GM18867 (cell line): ENCODE measurements at regions not wholly inside any gene's neighbourhood (a gene's known extent, or its start where the extent isn't known, plus 50 kb on each side); places are given as distances from the start of the nearest gene placed in this dataset.
"Not testable (repeated sequence)": the region's sequence is repeated elsewhere in the genome, so short reads cannot be mapped to it uniquely, and the experiment has no call there.

Experiments
- ATAC-seq: cut with Tn5 transposase; IDR thresholded peaks from one replicate; pipeline ENCODE4 v1.9.1; 2021; ENCODE audit warnings: mild to moderate bottlenecking, moderate library complexity; ENCODE audit not compliant: unreplicated experiment

DNA sequence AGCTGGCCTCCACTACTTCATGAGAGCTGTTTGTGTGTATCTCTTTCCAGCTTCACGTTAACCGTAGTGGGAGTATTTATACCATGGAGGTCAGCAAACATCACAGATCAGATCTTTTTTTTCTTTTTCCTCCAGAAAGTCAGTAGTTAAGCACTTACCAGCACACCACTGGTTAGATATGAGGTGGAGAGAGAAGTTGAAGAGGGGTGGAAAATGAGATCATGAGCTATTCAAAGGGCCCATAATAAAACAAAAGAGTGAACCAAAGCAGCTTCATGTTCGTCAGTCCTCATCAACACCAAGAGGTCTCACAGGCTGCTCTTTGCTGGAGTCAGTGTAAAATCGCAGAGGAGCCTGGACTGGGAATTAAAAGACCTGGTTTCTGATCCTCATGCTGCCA is 125.1 kb upstream of the SGK1 start:
- ATAC-seq = no peak

DNA sequence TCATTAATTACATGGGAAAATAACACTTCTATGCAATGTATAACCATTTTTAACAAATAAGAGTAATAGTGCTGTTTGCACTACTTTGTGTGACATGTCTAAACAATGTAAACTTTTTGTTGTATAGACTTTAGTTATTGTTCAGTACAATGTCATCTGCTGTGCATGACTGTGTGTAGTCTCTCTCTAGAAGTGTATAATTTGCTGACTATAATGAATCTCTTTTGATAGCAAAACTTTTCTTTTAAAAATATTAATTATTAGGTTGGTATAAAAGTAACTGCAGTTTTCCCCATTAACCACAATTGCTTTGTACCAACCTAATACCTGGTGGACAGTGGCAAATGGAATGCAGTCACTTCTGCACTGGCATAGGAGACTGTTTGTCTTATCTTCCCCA is 124.2 kb upstream of the SGK1 start:
- ATAC-seq = no peak

DNA sequence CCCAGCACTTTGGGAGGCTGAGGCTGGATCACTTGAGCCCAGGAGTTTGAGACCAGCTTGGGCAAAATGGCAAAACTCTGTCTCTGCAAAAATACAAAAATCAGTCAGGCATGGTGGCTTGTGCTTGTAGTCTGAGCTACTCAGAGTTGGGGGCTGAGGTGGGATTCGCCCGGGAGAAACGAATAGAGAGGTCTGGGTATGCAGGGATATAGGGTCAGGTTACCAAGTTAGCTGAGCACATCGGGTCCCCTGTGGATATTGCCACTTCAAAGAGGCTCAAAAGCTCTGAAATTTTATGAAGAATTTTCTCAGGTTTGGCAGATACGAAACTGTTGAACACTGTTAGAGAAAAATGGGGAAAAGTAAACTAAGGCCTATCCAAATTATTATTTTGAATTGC is 120.9 kb upstream of the SGK1 start:
- ATAC-seq = no peak

- ATAC-seq = peak; percentile 43
Measured at GRCh38 chr6:134437376-134437775, 119.5 kb upstream of the SGK1 start.

- ATAC-seq = peak; percentile 29
Measured at GRCh38 chr6:134436950-134437349, 119.0 kb upstream of the SGK1 start.

DNA sequence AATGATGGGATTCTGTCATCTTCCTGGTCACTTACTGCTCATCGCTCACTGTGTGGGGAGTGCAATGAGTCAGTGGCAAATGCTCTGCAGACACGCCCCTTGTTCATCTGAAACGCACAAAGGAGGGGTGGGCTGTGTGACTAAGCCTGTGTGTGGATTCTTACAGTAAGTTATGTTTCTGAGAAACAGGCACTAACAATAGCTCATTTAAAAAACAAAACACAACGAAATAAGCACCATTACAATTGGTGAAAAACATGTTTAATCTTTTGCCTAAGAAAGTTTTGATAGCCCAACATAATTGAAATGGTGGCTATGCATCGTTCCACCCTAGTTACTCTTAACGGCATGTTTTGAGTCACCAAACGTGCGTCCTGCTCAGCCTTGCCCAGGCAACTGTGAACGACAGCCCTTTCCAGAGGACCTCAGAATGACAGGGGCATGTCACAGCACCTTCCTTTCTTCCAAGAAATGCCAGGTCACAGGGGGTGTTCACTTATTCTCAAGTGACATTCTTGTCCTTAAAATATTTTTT is 118.4 kb upstream of the SGK1 start:
- ATAC-seq = peak; percentile 87

GRCh38 chr6:134435814-134436280 is 117.9 kb upstream of the SGK1 start:
- ATAC-seq = no peak

GRCh38 chr6:134434019-134434942 is 116.4 kb upstream of the SGK1 start:
- ATAC-seq = no peak

DNA sequence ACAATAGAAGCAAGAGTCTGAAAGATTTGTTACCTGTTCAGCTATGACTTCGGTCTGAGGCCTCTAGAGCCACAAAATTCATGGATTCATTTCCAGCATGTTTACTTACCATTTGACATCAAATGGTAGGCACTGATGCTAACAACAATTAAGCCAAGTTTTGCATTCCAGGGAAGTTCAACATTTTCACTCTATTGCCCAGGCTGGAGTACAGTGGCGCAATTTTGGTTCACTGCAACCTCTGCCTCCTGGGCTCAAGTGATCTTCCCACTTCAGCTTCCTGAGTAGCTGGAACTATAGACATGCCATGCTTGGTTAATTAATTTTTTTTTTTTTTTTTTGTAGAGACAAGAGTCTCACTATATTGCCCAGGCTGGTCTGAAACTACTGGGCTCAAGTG is 114.1 kb upstream of the SGK1 start:
- ATAC-seq = no peak

DNA sequence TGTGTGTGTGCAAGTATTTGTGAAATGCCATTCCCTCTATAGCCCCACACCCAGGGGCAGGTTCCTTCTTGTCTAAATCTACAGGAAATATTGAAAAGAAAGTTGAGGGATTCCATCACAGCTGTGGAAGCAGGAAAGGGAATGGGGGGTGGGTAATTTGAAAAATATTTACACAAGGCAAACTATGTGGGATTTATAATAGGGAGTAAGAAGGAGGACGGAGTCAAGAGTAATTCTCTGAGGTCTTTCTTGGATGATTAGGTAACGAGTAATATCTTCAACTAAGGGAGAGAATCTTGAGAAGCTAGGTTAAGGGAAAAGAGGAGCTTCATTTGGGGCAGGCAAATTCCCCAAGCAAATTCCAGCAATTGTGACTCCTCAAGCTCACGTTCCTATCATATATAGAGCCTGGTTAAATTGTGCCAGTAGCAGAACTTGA is 113.5 kb upstream of the SGK1 start:
- no peak for ATAC-seq

DNA sequence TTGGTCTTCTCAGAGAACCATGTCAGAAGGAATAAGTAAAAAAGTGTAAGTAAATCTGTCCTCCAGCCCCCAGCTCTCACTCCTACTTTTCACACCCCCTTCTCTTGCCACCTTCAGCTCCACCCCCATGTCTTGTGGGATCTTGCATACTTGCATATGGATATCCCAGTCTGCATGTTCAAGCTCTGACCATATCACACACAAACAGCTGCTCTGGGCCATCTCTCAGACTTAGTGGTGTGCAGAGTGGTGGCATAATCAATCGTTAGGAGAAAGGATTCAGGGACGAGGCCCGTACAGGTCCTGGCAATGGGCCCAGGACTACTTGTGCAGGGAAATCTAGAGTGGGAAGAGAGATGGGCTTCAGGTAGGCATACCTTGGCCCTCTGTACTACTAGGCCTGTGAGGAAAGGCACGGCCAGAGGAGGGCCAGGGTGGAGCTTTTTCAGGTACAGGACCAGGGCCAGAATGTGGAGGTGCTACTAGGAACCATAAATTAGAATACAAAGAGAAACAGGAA is 112.0 kb upstream of the SGK1 start:
- no peak for ATAC-seq

DNA sequence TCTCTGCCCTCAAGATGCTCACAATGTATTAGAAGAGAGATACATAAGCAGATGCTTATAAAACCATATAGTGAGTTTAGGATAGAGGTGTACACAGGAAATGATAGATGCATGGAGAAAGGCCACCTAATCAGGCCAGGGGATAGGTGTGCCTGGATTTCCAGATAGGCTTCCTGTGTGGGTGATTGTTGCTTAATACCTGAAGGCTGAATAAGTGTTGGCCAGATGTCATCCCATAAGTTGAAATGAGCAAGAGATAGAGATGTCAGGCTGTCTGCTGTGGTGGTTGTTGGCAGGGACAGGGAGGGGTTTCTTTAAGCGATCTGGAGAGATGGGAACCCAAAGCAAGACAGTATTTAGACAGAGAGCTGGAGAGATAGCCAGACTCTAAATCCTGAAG is 109.8 kb upstream of the SGK1 start:
- no peak for ATAC-seq

DNA sequence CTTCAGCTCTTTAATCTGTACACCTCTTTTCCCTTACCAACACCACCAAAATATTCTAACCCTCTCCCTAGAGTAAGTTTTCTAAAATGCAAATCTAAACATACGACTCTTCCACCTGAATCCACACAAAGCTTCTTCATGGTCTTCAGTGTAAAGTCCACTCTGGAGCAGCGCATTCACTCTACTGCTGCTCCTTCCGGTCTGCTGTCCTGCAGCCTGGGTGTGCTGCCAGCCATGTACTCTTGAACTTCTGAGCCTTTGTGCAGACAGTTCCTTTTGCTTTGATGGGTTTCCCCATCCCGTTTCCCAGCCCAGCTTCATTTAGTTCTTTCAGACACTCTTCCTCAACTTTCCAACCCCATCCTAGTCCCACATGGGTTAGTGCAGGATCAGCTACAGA is 108.7 kb upstream of the SGK1 start:
- ATAC-seq = no peak

DNA sequence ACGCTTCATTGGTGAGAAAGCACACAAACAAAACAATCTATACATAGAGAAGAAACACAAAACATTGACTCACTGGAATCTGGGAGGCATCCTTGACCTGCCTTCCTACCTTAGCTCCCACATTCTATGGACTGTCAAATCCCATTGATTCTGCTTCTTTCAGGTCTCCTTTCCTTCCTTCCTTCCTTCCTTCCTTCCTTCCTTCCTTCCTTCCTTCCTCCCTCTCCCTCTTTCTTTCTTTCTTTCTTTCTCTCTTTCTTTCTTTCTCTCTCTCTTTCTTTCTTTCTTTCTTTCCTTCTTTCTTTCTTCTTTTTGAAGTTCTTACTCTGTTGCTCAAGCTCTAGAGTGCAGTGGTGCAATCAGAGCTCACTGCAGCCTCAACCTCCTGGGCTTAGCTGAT is 108.0 kb upstream of the SGK1 start:
- not testable (repeated sequence) for ATAC-seq

- no peak for ATAC-seq
Measured at GRCh38 chr6:134425513-134425912, 107.6 kb upstream of the SGK1 start.

DNA sequence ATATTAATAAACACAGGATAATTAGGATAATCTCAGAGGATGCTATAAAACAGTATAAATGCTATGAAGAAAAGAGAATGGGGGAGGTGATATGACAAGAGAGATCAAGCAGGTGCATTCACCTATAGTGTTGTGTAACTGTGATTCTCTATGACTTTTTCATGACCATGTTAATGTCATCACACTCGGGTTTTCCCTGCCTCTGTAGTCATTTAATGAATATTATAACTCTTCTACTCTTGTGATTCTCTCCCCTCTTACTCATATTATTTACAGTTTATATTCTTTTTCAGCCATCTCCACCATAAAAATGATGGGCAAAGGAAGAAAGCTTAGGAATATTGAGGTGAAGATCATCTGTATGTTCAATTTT is 106.9 kb upstream of the SGK1 start:
- no peak for ATAC-seq

- ATAC-seq = no peak
Measured at GRCh38 chr6:134424165-134424797, 106.4 kb upstream of the SGK1 start.

GRCh38 chr6:134422426-134423231 is 104.7 kb upstream of the SGK1 start:
- ATAC-seq = no peak

- no peak for ATAC-seq
Measured at GRCh38 chr6:134421501-134421900, 103.6 kb upstream of the SGK1 start.

GRCh38 chr6:134420614-134421181 is 102.8 kb upstream of the SGK1 start:
- ATAC-seq = no peak

- ATAC-seq = no peak
Measured at GRCh38 chr6:134419716-134420115, 101.8 kb upstream of the SGK1 start.
